LNCaP clone FGC (cell line): ENCODE measurements at regions not wholly inside any gene's neighbourhood (a gene's known extent, or its start where the extent isn't known, plus 50 kb on each side); places are given as distances from the start of the nearest gene placed in this dataset.

ENCODE experiments used
- DNase-seq: peaks from one replicate; pipeline ENCODE4 v3.0.0-alpha.2; 2011; ENCODE audit warnings: low read depth
- H3K4me3 ChIP-seq: 2 replicates; pipeline ENCODE4 v1.5.1; 2011; ENCODE audit warnings: mild to moderate bottlenecking, low read depth, low read length, control low read depth
- TF ChIP-seq, protein P1 (sequence below): IDR thresholded peaks from 2 replicates; pipeline ENCODE4 v1.5.1; 2012; ENCODE audit warnings: mild to moderate bottlenecking; ENCODE audit not compliant: control insufficient read depth, insufficient read depth; ENCODE audit errors: extremely low read depth

- TF ChIP-seq, protein P1, sequence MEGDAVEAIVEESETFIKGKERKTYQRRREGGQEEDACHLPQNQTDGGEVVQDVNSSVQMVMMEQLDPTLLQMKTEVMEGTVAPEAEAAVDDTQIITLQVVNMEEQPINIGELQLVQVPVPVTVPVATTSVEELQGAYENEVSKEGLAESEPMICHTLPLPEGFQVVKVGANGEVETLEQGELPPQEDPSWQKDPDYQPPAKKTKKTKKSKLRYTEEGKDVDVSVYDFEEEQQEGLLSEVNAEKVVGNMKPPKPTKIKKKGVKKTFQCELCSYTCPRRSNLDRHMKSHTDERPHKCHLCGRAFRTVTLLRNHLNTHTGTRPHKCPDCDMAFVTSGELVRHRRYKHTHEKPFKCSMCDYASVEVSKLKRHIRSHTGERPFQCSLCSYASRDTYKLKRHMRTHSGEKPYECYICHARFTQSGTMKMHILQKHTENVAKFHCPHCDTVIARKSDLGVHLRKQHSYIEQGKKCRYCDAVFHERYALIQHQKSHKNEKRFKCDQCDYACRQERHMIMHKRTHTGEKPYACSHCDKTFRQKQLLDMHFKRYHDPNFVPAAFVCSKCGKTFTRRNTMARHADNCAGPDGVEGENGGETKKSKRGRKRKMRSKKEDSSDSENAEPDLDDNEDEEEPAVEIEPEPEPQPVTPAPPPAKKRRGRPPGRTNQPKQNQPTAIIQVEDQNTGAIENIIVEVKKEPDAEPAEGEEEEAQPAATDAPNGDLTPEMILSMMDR = no peak
- H3K4me3 ChIP-seq = no peak overlapping the region
- no peak for DNase-seq
These were observed 485.1 kb upstream of the CDH7 start for GRCh38 chr18:65265761-65266160.

- TF ChIP-seq, protein P1 = no peak
- no peak for DNase-seq
- no peak overlapping the region for H3K4me3 ChIP-seq
These were observed 490.8 kb upstream of the CDH7 start for GRCh38 chr18:65260030-65260429.

DNA sequence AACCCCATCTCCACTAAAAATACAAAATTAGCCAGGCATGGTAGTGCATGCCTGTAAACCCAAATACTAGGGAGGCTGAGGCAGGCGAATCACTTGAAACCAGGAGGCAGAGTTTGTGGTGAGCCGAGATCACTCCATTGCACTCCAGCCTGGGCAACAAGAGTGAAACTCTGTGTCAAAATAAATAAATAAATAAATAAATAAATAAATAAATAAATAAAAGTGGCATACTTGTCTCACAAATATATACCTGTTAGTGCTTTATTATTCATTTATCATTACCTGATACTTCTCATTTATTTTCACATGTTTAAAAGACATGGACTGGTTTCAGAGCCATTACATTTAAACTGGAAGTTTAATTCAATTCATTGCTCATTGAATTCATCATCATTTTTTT is 491.4 kb upstream of the CDH7 start:
- TF ChIP-seq, protein P1 = no peak
- DNase-seq = no peak
- no peak overlapping the region for H3K4me3 ChIP-seq

DNA sequence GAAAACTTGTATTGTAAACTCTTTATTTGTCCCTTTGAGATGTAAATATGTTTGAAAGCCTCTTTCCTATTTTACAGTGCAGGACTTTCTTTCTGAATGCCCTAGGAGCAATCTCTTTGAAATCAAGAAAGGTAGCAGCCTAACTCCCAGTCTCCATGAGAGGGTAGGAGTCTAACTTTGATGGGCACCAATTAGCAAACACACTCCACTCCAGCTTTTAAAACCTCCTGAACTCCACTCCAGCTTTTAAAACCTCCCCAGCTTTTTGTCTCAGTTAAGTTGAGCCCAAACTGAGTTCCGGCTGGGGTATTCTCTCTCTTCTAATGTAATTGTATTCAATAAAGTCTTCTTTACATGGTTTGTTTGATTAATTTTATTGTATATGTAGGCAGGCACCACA is 493.7 kb upstream of the CDH7 start:
- DNase-seq = no peak
- TF ChIP-seq, protein P1 = no peak

GRCh38 chr18:65255417-65255816 is 495.4 kb upstream of the CDH7 start:
- TF ChIP-seq, protein P1 = no peak
- H3K4me3 ChIP-seq = no peak overlapping the region
- DNase-seq = no peak

More for the DNA sequence above, 493.7 kb upstream of the CDH7 start:
- H3K4me3 ChIP-seq = no peak overlapping the region

DNA sequence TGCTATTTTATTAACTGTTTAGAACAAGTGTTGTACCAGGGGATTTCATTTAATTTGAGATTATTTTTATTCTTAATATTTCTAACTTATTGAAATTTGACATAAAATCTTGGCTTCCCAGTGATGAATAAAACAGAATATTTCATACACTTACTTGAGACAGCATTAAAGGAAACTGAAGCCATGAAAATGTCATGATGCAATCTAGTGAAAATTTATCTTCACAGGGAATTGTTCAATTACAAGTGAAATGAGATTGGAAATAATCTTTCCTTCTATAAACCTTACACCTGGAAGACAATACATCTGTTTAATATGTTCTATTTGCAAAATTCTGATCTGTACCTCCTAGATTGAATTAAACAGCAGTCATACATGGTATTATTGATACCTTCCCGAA is 511.0 kb upstream of the CDH7 start:
- H3K4me3 ChIP-seq = no peak overlapping the region
- DNase-seq = no peak
- TF ChIP-seq, protein P1 = no peak

GRCh38 chr18:65235966-65236624 is 514.7 kb upstream of the CDH7 start:
- H3K4me3 ChIP-seq = no peak overlapping the region
- no peak for DNase-seq
- TF ChIP-seq, protein P1 = no peak
